ENCODE measurements at regions not wholly inside any gene's neighbourhood (a gene's known extent, or its start where the extent isn't known, plus 50 kb on each side); places are given as distances from the start of the nearest gene placed in this dataset.
A peak's percentile ranks its signal among the peaks of the same experiment; 100 is the strongest.

- peak; percentile 23 for DNase-seq
Observed at GRCh38 chr17:5788266-5788900, 204.1 kb upstream of the NLRP1 start.

DNA sequence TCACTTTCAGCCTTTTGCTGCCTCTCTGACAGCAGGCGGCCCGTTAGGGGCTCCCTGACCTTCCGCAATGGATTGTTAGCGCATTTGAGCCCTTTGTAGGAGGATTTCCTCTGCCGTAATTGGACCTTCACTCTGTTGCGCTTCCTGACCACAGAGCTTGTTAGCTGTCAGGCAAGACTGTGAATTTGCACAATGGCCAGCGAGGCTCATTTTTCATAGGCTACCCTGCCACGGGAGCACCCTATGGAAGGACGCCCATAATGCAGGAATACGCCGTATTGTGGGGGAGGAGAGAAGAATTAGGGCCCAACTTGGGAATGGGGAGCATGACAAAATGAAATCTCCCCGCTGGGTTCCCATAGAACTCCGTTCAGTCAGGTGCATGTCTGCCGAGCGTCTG, 205.2 kb upstream of the NLRP1 start:
- peak; percentile 33 for DNase-seq

GRCh38 chr17:5793157-5793556, 208.8 kb upstream of the NLRP1 start:
- no peak for DNase-seq

DNA sequence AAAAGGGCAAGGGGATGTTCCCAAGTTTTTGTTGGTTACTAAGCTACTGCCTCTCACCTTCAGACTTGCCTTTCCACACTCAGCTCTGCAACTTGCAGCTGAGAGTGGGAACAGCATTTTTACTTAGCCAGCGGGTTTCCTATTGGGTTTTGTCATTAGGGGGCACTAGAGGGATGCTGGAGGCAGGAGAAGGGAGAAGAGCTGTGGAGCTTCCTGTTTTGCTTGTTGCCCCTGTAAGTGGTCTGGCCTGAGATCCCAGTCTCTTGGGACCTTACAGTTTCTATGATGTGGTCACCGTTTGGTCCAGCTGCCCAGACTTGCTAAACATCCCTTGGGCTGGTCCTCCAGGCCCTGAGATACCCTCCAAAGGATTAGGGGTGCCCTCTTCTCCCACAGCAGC, 209.6 kb upstream of the NLRP1 start:
- peak; percentile 73 for DNase-seq

DNA sequence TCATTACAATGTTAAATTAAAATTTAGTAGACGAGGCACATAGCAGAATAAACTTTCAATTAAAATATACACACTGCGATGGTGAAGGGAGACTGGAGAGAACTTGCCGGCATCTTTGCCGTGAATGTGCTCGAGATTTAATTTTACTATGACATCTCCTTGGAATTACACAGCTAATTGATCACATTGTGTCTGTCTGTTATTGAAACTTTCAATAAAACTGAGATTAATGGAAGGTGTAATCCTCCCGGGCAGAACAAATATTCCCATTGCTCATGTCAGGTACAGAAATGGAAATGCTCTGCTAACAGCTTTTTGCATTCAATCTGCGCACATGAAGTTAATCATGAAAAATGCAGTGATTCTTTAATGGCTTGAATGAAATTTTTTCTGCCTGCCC, 210.1 kb upstream of the NLRP1 start:
- no peak for DNase-seq

GRCh38 chr17:5794881-5795506, 210.7 kb upstream of the NLRP1 start:
- DNase-seq: no peak

DNA sequence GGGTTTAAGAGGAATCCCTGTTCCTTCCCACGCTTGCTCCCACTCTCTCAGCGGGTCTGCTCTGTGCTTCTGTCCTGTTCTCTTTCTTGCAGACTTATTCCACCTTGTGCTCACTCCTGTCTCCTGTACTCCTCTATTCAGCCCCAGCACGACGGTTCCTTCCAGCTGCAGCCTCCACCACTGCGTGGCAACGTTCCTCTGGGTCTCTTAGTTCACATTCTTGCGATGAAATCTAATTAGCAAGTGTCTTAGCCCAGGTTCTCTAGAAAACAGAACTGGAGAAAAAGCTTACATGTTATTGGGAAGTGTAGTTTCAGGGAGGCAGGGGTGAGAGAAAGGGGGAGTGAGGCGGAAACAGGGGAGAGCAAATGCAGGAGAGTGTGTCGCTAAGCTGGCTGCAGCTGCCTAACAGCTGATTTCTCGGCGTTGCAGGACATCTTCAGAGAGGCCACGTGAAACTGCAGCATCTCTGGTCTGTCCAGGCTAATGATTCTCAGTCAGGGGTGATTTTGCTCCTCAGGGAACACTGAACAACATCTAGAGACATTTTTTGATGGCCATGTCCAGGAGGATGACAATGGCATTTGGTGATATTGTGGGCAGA, 213.2 kb upstream of the NLRP1 start:
- DNase-seq: no peak

DNA sequence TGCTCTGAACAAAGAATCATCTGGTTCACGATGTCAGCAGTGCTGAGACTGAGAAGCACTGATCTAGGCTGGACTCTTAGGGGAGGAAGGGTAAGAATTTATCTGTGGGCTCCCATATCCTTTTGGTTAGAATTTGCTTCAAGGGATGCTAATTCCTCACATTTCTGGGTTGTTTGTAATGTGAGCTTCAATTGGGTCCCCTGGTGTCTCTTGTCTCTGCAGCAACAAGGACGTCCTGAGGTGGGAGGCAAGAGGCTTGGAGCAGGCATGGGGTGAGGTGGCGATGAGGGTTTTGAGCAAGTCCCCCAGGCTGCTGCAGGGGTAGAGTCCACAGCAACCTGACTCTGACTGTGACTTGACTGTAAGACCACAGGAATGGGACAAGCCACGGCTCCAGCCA, 213.8 kb upstream of the NLRP1 start:
- DNase-seq: no peak

- no peak for DNase-seq
Observed at GRCh38 chr17:5800131-5800530, 215.8 kb upstream of the NLRP1 start.

GRCh38 chr17:5800646-5801045, 216.3 kb upstream of the NLRP1 start:
- DNase-seq: no peak

DNA sequence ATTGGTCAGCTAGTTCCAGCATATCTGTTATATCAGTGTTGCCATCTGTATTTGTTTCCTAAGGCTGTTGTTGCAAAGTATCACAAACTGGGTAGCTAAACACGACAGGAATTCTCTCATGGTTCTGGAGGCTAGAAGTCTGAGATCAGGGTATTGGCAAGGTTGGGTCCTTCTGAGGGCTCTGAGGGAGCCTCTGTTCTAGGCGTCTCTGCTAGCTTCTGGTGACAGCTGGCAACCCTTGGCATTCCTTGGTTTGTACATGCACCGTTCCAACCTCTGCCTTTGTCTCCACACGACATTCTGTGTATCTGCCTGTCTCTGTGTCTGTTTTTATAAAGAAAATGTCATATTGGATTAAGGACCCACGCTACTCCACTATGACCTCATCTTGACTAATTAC, 219.9 kb upstream of the NLRP1 start:
- DNase-seq: no peak

DNA sequence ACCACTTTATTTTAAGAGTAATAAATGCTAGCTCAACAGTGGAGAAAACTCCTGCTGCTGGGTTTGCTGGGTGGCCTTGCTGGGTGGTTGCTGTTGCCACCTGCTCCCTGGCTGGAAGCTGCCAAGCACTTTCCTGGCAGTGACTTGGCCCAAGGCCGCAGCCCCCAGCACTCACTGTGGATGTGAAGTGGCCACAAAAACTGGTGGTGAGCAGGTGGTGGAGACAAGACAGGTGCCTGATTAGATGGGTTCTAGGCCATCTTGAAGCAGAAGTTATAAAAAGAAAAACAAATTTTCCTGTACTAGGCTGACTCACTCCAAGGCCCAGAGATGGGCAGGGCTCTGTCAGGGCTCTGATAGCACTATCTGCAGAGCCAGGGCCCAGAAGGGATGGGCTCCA, 224.7 kb upstream of the NLRP1 start:
- no peak for DNase-seq

DNA sequence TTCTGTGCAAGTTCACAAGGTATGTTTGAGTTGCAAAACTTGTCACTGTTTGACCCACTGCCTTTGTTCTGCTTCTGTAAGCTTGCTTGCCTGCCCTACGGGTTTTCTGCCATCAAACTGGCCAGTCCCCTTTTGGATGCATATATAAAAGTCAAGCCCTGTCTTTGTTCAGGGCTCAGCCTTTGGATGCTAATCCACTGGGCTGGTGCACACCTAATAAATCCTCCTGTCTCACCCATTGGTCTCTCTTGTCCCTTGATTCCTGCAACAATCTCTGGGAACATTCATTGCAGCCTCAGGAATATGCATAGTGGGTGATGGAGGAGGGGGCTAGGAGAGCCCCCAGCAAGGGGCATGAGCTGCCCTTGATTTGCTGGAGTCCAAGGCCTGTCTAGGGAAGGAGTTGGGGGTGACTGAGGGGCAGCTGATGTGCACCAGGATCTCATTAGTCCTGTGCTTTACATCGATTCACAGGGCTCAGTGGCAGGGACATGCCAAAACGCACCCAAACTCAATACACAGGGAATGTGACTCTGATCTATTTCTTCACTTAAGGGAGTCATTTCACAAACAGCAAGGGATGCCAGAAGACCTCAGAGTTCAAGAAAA, 225.4 kb upstream of the NLRP1 start:
- DNase-seq: no peak

GRCh38 chr17:5812590-5812989, 228.3 kb upstream of the NLRP1 start:
- DNase-seq: no peak

DNA sequence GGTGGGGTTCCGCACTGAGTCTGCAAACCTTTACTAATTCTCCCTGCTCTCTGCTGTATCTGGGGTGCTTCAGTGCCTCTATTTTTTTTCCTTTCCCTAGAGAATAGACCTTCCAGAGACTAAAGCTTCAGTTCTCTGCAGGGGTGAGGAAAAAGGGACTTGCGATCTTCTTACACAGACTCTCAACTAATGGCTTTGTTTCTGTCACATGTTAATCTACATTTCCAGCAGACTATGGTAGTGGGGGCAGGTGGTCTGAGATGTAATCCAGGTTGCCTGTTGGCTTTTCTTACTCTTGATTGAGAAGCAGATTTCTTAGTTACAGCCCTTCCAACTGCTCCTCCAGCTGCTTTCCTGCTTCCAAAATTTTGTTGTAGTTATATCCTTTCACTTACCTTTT, 229.0 kb upstream of the NLRP1 start:
- DNase-seq: no peak

- DNase-seq: no peak
Observed at GRCh38 chr17:5815396-5815795, 231.1 kb upstream of the NLRP1 start.

DNA sequence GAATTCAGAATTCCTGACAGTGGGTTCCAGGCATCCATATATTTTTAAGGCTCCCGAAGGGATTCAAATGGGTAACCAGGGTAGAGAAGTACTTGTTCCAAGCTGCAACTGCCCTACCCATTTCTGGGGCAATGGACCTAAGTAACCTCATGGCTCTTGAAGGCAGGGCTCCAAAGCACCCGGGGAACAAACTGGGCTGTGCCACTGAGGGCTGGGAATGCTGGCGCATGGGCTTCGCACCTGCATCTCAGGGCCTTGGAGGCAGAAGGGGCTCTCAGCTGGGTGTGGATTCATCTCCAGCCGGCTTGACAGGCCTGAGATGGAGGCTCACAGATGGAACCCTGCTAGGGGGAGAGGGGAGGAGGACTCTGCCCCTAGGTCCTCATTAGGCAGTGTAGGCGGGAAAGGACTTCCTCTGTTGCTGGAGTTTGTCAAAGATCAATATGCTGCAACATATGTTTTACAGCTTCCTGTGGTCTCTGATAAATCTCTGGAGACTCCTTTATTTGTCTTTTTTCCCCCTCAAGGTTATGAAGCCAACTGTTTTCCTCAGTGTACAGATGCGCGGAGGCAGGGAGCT, 232.3 kb upstream of the NLRP1 start:
- DNase-seq: no peak

DNA sequence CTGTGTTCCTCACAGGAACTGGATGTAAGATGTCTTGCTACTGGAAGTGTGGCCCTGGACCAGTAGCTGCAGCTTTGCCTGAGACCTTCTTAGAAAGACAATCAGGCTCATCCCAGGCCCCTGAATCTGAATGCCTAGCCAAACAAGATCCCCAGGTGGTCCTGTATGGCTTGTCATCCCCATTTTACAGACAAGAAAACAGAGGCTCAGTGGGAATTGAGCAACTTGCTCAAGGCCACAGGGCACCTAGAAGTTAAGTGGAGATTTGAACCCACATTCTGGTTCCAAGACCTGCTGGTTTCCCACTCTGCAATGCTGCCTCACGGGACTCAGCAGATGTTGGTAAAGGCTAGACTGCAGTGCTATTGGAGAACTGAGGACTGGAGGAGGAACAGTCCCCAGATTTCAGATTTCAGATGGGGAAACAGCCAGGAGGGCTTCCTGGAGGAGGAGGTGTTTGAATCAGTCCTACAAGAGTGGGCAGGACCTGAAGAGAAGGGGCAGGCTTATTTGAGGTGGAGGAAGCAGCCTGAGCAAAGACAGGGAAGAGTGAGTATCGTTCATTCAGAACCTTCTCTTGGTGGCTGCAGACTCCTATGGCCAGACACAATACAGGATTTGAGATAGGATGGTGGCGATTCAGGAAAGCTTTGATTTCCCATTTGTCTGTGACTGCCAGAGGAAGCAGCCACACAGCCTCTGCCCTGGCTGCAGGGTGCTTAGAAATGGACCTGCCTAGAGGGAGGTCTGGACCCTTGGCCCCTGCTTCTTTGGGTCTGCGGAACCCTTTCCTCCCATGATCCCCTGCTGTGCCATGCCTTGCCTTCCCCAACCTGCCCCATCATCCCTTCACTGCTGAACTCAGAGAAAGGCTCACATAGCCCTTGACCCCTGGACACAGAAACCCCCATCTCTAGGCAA, 233.4 kb upstream of the NLRP1 start:
- DNase-seq: no peak

DNA sequence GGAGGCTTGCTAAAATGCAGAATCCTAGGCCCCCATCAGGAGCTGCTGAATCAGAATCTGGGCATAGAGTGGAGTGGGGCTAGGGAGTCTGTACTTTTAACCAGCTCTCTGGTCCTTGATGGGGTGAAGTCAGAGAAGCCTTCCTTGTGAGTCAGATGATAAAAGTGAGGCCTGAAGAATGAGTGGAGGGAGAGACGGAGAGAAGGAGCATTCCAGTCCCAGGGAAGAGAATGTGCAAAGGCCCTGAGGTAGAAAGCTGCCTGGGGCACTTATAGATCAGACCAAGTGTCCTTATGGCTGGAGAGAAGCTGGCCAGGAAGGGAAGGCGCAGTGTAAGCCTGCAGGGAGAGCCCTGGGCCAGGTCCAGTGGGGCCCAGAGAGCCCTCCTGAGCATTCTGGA, 235.1 kb upstream of the NLRP1 start:
- DNase-seq: no peak

DNA sequence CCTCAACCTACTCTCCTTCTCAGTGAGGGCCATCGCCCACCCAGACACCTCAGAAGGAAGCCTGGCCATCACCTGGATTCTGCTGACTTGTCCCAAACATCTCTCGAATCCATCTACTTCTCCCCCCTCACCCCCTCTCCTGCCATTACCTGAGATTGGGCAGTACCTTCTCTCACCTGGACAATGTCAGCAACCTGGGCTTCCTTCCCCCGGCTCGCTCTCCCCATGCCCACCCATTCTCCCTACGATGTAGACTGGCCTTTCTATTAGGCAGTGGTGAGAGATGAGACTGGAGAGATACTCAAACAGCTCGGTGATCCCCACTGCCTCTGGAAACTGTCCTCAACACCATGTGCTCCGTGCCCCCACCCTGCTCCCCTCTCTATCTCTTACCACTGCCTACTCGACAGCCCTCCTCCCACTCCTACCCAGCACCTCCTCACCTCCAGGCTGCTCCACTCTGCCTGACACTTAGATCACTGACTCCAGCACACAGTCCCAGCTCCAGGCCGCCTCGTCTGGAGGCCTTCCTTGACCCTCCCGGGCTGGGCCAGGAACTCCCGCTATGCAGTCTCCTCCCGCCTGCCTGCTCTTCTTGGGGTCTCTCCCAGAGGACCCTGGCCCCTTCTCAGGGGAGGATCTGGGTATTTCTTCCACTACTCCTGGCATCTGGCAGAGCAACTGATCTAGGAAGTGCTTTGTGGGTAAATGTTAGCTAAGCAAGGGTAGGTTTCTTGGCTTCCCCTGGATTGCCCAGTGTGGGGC, 235.8 kb upstream of the NLRP1 start:
- no peak for DNase-seq

DNA sequence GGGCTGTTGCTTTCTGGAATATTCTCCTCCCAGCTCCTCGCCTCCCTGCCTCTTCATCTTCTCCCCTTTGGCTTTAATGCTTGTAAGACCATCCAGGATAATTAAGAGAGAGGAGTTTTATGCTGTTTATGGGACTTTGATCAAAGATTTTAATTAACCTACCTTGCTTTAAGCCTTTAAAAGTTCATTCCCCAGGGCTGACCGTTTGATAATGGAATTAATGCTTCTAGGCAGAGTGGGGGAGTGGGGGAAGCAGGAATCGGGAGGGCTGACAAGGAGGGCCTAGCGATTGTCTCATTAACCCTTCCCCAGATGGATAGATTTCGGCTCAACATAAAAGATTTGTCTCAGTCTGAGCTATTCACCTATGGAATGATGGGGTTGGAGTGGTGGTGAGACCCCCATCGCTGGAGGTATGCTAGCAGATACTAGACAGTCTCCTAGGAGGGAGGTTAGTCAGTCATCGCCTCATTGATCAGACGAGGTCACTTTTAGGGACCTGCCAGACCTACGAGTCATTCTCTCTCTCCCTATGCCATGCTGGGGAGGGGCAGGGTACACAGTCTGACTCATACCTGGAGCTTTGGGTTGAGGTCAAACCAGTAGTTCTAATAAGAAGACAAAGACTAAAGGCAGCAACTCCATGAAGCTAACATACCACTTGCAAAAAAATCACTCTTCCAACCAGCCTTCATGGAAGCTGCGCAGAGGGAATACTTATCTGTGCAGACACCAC, 236.6 kb upstream of the NLRP1 start:
- DNase-seq: no peak
